ENCODE measurements at regions not wholly inside any gene's neighbourhood (a gene's known extent, or its start where the extent isn't known, plus 50 kb on each side); places are given as distances from the start of the nearest gene placed in this dataset.

- H3K4me3 ChIP-seq (replicated peaks; ENCODE audit: low read depth, low read length), result no peak overlapping the region
- DNase-seq (ENCODE audit: low read depth), result no peak
- TF ChIP-seq CTCF (IDR thresholded peaks at IDR 0.05; ENCODE audit: low read length, missing control alignments), result no peak
Measured at GRCh38 chr12:41624571-41624970, 436.5 kb downstream of the PDZRN4 start.

Measured in fibroblast of pulmonary artery (primary cell).